HG03460 (cell line): ENCODE measurements at regions not wholly inside any gene's neighbourhood (a gene's known extent, or its start where the extent isn't known, plus 50 kb on each side); places are given as distances from the start of the nearest gene placed in this dataset.
"Not testable (repeated sequence)": the region's sequence is repeated elsewhere in the genome, so short reads cannot be mapped to it uniquely, and the experiment has no call there.

Experiments used
- ATAC-seq: cut with Tn5 transposase; IDR thresholded peaks from one replicate; pipeline ENCODE4 v1.9.1; 2021; ENCODE audit not compliant: unreplicated experiment

- ATAC-seq: not testable (repeated sequence)
Observed at GRCh38 chrX:140633105-140633504, 76.5 kb upstream of the LINC00632 start.

GRCh38 chrX:140608111-140608510 is 101.4 kb upstream of the LINC00632 start:
- ATAC-seq: no peak

GRCh38 chrX:140602140-140602539 is 97.3 kb upstream of the SOX3 start:
- no peak for ATAC-seq

GRCh38 chrX:140599851-140600250 is 95.0 kb upstream of the SOX3 start:
- no peak for ATAC-seq

GRCh38 chrX:140589657-140590056 is 84.8 kb upstream of the SOX3 start:
- no peak for ATAC-seq

GRCh38 chrX:140586951-140587350 is 82.1 kb upstream of the SOX3 start:
- no peak for ATAC-seq

GRCh38 chrX:140580478-140580877 is 75.6 kb upstream of the SOX3 start:
- no peak for ATAC-seq

- peak; percentile 73 for ATAC-seq
Observed at GRCh38 chrX:140572724-140573123, 67.9 kb upstream of the SOX3 start.

- ATAC-seq: no peak
Observed at GRCh38 chrX:140563893-140564292, 59.0 kb upstream of the SOX3 start.
